Thoracic aorta (tissue), 2 donors: ENCODE measurements at regions not wholly inside any gene's neighbourhood (a gene's known extent, or its start where the extent isn't known, plus 50 kb on each side); places are given as distances from the start of the nearest gene placed in this dataset.
A peak's percentile ranks its signal among the peaks of the same experiment; 100 is the strongest.
"Not testable (repeated sequence)": the region's sequence is repeated elsewhere in the genome, so short reads cannot be mapped to it uniquely, and the experiment has no call there.

Experiments used
- ATAC-seq: fragments of 150-250 bp; one replicate; pipeline ENCODE4 v1.8.0; 2017; ENCODE audit warnings: low read depth; ENCODE audit not compliant: insufficient number of reproducible peaks, low FRiP score
- DNase-seq: peaks from one replicate; pipeline ENCODE4 v3.0.0-alpha.2; 2020; ENCODE audit warnings: low spot score
- H3K27ac ChIP-seq, 2 donors: fragments of 200-600 bp; sonication (generic); 1 replicate in 1 of 2; 2 replicates in 1 of 2; pipeline ENCODE4 v1.5.1; 2016; ENCODE audit warnings: mild to moderate bottlenecking in 2 of 2, moderate library complexity in 2 of 2
- H3K27me3 ChIP-seq: fragments of 200-600 bp; sonication (generic); replicated peaks from 2 replicates; pipeline ENCODE4 v1.6.0; 2016; ENCODE audit warnings: mild to moderate bottlenecking; ENCODE audit not compliant: insufficient read depth
- H3K36me3 ChIP-seq: fragments of 200-600 bp; sonication (generic); one replicate; pipeline ENCODE4 v1.5.1; 2016
- H3K4me1 ChIP-seq, 2 donors: fragments of 200-600 bp; sonication (generic); 1 replicate in 1 of 2; 2 replicates in 1 of 2; pipeline versions ENCODE4 v1.5.1 to v1.6.0; 2016; ENCODE audit warnings: low read depth in 2 of 2, mild to moderate bottlenecking in 1 of 2; ENCODE audit not compliant: control insufficient read depth in 1 of 2
- H3K4me3 ChIP-seq: fragments of 200-600 bp; sonication (generic); 2 replicates; pipeline ENCODE4 v1.5.1; 2016; ENCODE audit warnings: mild to moderate bottlenecking
- H3K9me3 ChIP-seq: fragments of 200-600 bp; sonication (generic); 2 replicates; pipeline ENCODE4 v1.5.1; 2016
- TF ChIP-seq, protein P1 (sequence below): fragments of 200-600 bp; sonication (generic); IDR thresholded peaks from one replicate; pipeline ENCODE4 v1.5.1; 2019; ENCODE audit warnings: antibody characterized with exemption

DNA sequence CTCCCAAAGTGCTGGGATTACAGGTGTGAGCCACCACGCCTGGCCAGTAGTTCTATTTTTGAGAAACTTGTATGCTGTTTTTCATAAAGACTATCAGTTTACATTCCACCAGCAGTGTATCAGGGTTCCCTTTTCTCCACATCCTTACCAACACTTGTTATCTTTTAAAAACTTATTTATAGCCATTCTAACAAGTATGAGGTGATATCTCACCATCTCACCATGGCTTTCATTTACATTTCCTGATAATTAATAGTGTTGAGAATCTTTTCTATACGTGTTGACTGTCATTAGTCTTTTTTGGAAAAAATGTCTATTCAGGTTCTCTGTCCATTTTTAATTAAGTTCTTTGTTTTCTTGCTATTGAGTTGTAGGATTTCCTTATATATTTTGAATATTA, 416.1 kb downstream of the NEBL start:
- no peak for DNase-seq
- Histone ChIP-seq H3K27ac (no peak overlapping the region), H3K9me3 (no peaks in the 10 kb centered on the region), H3K4me3 (no peak overlapping the region), H3K4me1 (no peaks in the 10 kb centered on the region), H3K27me3 (no peaks in the 10 kb centered on the region), H3K36me3 (no peaks in the 10 kb centered on the region)
- no peak for ATAC-seq
- TF ChIP-seq, protein P1, sequence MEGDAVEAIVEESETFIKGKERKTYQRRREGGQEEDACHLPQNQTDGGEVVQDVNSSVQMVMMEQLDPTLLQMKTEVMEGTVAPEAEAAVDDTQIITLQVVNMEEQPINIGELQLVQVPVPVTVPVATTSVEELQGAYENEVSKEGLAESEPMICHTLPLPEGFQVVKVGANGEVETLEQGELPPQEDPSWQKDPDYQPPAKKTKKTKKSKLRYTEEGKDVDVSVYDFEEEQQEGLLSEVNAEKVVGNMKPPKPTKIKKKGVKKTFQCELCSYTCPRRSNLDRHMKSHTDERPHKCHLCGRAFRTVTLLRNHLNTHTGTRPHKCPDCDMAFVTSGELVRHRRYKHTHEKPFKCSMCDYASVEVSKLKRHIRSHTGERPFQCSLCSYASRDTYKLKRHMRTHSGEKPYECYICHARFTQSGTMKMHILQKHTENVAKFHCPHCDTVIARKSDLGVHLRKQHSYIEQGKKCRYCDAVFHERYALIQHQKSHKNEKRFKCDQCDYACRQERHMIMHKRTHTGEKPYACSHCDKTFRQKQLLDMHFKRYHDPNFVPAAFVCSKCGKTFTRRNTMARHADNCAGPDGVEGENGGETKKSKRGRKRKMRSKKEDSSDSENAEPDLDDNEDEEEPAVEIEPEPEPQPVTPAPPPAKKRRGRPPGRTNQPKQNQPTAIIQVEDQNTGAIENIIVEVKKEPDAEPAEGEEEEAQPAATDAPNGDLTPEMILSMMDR, result no peak

DNA sequence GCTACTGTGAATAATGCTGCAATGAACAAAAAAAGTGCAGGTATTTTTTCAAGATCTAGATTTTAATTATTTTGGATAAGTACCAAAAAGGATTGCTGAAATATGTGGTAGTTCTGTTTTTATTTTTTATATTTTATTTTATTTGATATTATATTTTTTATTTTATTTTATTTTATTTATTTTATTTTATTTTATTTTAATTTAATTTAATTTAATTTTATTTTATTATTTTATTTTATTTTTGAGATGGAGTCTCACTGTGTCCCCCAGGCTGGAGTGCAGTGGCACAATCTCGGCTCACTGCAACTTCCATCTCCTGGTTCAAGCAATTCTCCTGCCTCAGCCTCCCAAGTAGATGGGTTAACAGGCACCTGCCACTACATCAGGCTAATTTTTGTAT, 416.5 kb downstream of the NEBL start:
- not testable (repeated sequence) for H3K27ac ChIP-seq, ATAC-seq

DNA sequence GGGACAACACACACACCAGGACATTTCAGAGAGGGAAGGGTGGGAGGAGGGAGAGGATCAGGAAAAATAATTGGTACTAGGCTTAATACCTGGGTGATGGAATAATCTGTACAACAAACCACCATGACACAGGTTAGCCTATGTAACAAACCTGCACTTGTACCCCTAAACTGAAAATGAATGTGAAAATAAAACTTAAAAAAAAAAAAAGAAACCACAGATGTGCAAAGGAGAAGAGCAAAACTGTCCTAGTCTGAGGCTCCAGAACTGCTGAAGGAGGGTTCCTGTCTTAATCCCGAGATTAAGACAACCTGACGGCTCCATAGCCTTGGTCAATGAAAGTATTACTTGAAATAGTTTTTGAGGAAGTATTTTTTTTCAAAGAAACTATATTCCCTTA, 423.0 kb downstream of the NEBL start:
- TF ChIP-seq, protein P1, result no peak
- no peak overlapping the region for H3K4me3 ChIP-seq
- no peak for ATAC-seq
- no peaks in the 10 kb centered on the region for H3K36me3 ChIP-seq
- H3K27me3 ChIP-seq, result no peaks in the 10 kb centered on the region
- H3K27ac ChIP-seq, result no peak overlapping the region
- no peaks in the 10 kb centered on the region for H3K9me3 ChIP-seq
- H3K4me1 ChIP-seq, result peaks cover 0 to 5% of the 10 kb centered on the region in 2 donors
- no peak for DNase-seq

More for the DNA sequence above, 416.5 kb downstream of the NEBL start:
- H3K36me3 ChIP-seq, DNase-seq, H3K27me3 ChIP-seq, H3K9me3 ChIP-seq, H3K4me3 ChIP-seq, H3K4me1 ChIP-seq: not testable (repeated sequence)

DNA sequence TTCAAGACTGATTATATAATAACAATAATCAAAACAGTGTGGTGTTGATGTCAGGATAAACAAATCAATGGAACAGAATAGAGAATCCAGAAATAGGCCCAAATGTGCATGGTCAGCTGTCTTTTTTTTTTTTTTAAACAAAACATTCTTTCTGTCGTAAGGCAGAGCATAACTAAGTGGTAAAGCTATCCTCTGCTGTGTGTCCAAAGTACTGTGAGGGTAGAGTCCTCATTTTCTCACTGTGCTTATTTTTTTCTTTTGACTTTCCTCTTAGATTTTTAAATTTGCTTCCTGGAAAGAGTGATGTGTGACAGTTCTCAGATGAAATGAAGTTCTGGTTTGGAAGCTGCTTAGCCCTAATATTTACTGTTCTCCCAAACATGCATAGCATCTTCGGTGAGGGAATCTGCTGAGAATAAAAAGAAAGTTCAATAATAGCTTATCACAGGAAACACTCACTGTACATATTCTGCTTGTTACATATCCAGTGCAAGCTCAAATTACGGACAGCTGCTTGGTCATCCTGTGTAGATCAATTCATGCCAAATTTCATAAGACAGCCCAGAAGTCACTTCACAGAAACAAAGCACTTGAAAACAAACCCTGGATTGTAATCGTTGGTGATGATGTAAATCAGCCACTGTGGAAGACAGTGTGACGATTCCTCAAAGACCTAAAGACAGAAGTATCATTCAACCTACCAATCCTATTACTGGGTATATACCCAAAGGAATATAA, 423.9 kb downstream of the NEBL start:
- no peaks in the 10 kb centered on the region for H3K9me3 ChIP-seq
- TF ChIP-seq, protein P1, result no peak
- H3K27ac ChIP-seq, result no peak overlapping the region
- ATAC-seq (no peak), DNase-seq (no peak)
- H3K36me3 ChIP-seq, result no peaks in the 10 kb centered on the region
- H3K27me3 ChIP-seq, result no peaks in the 10 kb centered on the region
- no peak overlapping the region for H3K4me3 ChIP-seq
- H3K4me1 ChIP-seq, result peaks cover 0 to 5% of the 10 kb centered on the region in 2 donors

DNA sequence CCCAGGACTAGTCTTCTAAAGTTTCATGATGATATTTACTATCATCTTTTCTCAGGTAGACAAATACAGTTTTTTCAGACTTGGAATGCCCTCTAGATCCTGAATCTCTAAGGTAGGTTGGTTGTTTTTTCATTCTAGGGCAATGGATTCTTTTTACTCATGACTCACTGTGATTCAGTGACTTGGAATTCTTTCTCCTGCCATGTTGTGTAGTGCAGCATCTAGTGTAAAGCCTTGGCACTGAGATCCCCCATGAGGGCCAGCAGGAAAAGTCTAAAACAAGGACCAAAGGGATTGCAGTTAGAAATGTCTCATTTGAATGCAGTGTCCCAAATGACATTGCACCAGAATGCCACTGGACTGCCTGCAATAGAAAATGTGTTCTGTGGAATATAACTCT, 430.4 kb downstream of the NEBL start:
- peak; percentile 28 for ATAC-seq
- no peak for DNase-seq
- no peaks in the 10 kb centered on the region for H3K36me3 ChIP-seq
- no peak overlapping the region for H3K4me3 ChIP-seq
- no peaks in the 10 kb centered on the region for H3K27me3 ChIP-seq
- H3K27ac ChIP-seq, result no peak overlapping the region
- no peaks in the 10 kb centered on the region for H3K4me1 ChIP-seq
- no peaks in the 10 kb centered on the region for H3K9me3 ChIP-seq
- TF ChIP-seq, protein P1, result no peak

DNA sequence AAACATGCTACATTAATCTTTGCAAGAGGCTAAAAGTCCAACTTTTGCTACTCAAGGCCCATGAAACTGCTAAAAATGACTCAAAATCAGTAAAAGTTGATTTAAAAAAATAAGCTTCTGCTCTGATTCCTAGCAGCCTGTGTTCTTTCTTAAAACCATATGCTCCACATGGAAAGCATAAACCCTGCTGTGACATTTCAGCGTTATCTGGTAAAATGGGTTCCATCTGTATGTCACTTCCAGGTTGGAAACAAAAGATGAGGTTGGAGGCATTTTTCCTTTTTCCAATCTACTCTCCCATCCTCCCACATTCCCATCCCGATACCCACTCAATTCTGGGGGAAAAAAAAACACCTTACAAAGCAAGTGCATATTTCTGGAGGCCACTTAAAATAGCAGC, 439.5 kb downstream of the NEBL start:
- Histone ChIP-seq H3K36me3 (no peaks in the 10 kb centered on the region), H3K4me1 (no peaks in the 10 kb centered on the region), H3K9me3 (no peaks in the 10 kb centered on the region), H3K4me3 (no peak overlapping the region), H3K27ac (no peak overlapping the region), H3K27me3 (no peaks in the 10 kb centered on the region)
- TF ChIP-seq, protein P1, result no peak
- no peak for DNase-seq
- no peak for ATAC-seq
